GM18867 (cell line): ENCODE measurements at regions not wholly inside any gene's neighbourhood (a gene's known extent, or its start where the extent isn't known, plus 50 kb on each side); places are given as distances from the start of the nearest gene placed in this dataset.
"Not testable (repeated sequence)": the region's sequence is repeated elsewhere in the genome, so short reads cannot be mapped to it uniquely, and the experiment has no call there.

Experiments
- ATAC-seq: cut with Tn5 transposase; IDR thresholded peaks from one replicate; pipeline ENCODE4 v1.9.1; 2021; ENCODE audit warnings: mild to moderate bottlenecking, moderate library complexity; ENCODE audit not compliant: unreplicated experiment

DNA sequence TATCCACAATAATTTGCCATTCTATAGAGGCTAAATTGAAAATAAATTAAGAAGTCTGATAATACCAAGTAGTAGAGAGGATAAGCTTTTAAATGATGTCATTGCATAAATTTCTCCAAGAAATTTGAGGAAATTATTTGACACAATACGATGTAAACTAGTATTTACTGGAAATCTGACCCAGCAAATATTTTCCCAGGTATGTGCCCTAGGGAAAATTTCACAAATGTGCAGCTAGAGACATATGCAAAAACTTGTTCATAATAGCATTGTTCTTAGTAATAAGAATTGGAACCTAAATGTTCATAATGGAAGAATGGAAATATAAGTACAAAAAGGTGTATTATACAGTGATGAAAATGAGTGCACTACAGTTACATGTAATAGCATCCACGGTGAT, 888.8 kb upstream of the SOX11 start:
- ATAC-seq: no peak

DNA sequence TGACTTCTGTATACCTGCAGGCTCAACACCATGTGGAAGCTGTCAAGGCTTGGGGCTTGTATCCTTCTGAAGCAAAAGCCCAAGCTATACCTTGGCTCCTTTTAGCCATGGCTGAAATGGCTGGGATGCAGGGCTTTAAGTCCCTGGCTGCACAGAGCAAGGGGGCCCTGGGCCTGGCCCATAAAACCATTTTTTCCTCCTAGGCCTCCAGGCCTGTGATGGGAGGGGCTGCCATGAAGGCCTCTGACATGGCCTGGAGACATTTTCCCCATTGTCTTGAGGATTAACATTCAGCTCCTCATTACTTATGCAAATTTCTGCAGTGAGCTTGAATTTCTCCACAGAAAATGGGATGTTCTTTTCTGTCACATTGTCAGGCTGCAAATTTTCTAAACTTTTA, 878.0 kb upstream of the SOX11 start:
- ATAC-seq: not testable (repeated sequence)

GRCh38 chr2:4827836-4828235, 864.3 kb upstream of the SOX11 start:
- no peak for ATAC-seq

- ATAC-seq: no peak
Measured at GRCh38 chr2:4828682-4829374, 863.4 kb upstream of the SOX11 start.

GRCh38 chr2:4831751-4832150, 860.4 kb upstream of the SOX11 start:
- ATAC-seq: no peak

GRCh38 chr2:4832642-4833041, 859.5 kb upstream of the SOX11 start:
- ATAC-seq: no peak

DNA sequence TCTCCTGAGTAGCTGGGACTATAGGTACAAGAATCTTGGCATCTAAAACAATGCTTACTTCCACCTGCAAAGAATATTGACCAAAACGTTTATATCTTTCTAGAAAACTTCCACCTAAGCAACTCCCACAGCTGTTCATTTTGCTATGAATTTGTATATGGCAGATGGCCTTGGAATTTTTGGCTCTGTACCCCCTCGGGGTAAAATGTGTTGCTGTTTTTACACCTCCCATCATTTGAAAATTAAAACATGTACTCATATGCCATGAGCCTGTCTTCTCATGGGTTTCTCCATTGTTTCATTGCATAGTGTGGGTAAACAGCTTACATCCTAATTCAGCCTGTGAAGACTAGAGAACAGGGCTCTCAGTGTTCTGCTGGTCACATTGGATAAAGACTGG, 853.6 kb upstream of the SOX11 start:
- ATAC-seq: no peak

DNA sequence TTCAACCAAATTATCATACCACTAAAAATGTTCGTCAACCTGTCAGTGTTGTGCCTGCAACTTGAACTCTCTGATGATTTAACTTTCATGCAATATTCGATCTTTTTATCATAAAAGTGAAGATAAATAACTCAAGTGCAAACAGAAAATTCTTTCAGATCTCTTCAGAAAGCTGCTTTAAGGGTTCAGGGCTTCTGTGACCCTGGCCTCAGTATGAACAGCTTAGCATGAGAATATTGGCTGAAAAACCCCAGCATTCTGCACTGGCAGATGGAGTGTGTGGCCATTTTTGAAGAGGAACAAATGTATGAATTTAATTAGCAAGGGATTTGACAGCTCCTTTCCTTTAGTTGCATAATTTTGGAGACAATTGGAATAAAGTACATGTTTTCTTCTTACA, 851.4 kb upstream of the SOX11 start:
- no peak for ATAC-seq

GRCh38 chr2:4844881-4845280, 847.3 kb upstream of the SOX11 start:
- no peak for ATAC-seq

DNA sequence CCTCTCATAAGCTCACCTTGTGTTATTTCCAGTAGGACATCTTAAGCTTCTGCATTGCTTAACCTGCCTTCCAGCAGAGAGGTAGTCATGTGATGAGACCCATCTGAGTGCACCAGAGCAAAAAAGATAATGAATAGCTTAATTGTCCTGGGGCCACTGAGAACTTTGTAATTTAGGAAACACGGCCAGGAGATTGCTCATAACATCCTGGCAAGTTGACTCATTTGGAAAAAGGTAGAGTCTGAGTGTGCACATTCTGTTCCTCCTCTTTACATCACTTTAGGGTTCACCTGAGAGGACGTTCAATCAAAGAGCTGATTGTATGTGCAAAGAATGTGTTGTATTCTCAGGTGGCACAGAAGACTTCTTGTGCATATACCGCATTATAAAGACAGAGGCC, 830.2 kb upstream of the SOX11 start:
- no peak for ATAC-seq

DNA sequence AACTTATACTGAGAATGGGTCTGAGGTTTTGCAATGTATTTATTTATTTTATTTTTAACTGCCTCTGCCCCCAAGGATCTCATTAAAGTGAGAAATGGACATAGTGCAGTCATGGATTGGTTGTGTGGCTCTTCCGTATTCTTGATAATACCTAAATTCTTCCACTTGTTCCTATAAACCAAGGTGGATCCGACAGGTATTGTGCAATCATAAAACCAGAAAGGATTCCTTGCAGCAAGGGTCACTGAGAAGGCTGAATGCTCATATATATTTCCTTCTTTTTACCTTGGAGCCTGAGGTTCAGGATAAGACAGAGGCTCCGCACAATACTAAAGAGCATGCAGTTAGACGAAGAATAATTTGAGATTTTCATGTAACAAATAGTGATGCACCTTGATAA, 826.0 kb upstream of the SOX11 start:
- no peak for ATAC-seq

- ATAC-seq: no peak
Measured at GRCh38 chr2:4868466-4868865, 823.7 kb upstream of the SOX11 start.

- ATAC-seq: no peak
Measured at GRCh38 chr2:4869154-4869553, 823.0 kb upstream of the SOX11 start.

DNA sequence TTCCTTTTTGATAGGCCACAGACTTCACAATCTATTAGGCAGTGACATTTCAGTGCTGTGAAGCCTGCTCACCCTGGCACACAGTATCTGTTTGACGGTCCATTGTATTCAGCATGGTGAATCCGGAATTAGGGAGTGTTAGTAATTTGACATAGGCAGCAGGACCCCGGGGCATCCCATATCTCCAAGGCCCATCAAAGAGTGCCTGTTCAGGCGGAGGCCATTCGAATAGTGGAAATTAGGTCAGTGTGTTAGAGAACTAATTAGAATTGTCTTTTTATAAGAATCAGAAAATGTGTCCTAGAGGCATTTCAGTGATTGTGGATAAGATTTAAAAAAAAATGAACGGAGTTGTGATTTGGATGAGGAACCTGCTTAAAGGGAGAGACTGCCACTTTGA, 818.8 kb upstream of the SOX11 start:
- ATAC-seq: no peak

DNA sequence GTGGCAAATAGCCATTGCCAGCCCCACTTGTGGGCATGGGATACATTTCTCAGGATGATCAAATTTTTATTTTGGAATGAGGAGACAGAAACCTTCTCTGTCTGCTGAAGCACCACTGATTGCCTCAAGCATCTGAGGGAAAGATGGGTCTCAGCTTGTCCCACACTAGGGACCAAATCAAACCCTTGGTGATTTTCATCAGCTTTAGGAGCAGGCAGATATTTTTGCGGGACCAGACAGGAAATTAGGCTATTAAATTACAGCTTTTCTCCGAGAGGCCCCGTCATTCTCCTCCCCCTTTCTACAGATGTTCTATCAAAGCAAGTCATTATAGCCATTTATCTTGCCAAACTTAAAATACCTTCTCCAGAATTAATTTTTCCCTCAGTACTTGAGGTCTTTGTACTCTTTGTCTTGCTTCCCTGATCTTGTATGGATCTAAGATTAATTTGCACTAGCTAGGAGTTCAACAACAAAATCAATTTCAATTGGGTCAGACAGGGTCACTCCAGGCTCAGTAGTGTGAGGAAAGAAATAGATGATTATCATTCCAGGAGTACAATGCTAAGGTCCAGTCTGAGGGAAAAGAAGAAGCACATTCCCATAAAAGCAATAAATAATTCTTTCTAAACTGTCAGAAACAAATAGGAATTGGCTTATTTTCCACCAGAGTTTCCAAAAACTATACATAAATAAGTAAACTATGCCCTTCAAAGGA, 818.1 kb upstream of the SOX11 start:
- ATAC-seq: no peak

GRCh38 chr2:4882421-4882820, 809.8 kb upstream of the SOX11 start:
- ATAC-seq: no peak

GRCh38 chr2:4882941-4883340, 809.2 kb upstream of the SOX11 start:
- no peak for ATAC-seq

GRCh38 chr2:4883375-4883774, 808.8 kb upstream of the SOX11 start:
- no peak for ATAC-seq

GRCh38 chr2:4884117-4884571, 808.0 kb upstream of the SOX11 start:
- ATAC-seq: no peak

- no peak for ATAC-seq
Measured at GRCh38 chr2:4891394-4891793, 800.8 kb upstream of the SOX11 start.

DNA sequence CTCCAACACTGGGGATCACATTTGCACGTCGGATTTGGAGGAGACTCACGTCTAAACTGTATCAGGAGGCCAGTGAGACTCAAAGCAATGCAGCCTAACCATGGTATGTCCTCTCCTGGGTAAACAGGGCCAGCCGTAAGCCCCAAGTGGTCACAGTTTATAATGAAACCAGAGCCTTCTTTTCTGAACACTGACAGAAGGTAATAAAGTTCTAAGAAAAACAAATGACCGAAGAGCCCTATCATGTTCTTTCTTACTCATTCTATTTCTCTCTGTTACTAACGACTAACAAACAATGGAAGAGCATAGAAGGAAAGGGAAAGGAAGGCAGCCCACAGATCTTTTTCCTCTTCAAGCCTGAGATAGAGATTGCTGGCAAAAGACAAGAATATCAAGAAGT, 796.8 kb upstream of the SOX11 start:
- ATAC-seq: no peak

DNA sequence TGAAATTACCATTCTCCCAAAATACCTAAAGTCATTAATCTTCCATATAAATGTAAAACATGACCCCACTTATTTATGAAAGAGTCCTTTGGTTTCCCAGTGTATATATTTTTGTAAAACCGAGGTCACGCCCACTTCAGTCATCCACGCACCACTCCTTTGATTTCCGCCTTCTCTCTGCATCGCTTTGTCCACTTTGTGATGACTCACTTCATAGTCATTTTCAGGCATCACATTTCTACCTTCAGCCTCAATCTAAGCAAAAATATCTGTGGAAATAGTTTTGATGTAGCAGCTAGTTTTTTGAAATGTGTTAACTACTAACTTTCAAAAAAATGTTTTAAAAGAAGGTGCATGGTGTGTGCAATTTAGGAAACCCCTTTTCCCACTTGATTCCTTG, 793.5 kb upstream of the SOX11 start:
- ATAC-seq: no peak

- ATAC-seq: no peak
Measured at GRCh38 chr2:4900242-4900641, 791.9 kb upstream of the SOX11 start.
